GM18519 (cell line): ENCODE measurements at regions not wholly inside any gene's neighbourhood (a gene's known extent, or its start where the extent isn't known, plus 50 kb on each side); places are given as distances from the start of the nearest gene placed in this dataset.
"Not testable (repeated sequence)": the region's sequence is repeated elsewhere in the genome, so short reads cannot be mapped to it uniquely, and the experiment has no call there.

Experiments
- ATAC-seq: cut with Tn5 transposase; IDR thresholded peaks from one replicate; pipeline ENCODE4 v1.9.1; 2021; ENCODE audit warnings: mild to moderate bottlenecking, moderate library complexity; ENCODE audit not compliant: unreplicated experiment, low FRiP score

DNA sequence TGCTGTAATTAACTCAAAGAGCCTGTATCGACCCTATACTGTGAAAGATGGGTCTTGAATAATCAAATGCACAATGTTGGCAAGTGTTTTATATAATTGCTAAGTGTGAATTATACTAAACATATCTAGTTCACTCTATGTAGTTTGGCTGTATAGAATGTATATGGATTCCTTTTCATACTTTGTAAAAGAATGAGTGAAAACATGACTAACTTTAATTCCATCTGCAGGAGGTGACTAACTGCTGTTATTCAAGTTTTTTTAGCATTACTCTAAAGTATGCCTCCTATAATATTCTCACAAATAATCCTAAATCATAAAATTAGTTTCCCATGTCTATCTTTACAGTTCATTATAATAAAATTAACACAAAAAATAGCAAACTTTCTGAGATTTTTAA is 394.0 kb upstream of the MON1B start:
- no peak for ATAC-seq

- no peak for ATAC-seq
Measured at GRCh38 chr16:76797457-76797856, 393.5 kb upstream of the MON1B start.

- no peak for ATAC-seq
Measured at GRCh38 chr16:76800196-76800595, 390.8 kb upstream of the MON1B start.

DNA sequence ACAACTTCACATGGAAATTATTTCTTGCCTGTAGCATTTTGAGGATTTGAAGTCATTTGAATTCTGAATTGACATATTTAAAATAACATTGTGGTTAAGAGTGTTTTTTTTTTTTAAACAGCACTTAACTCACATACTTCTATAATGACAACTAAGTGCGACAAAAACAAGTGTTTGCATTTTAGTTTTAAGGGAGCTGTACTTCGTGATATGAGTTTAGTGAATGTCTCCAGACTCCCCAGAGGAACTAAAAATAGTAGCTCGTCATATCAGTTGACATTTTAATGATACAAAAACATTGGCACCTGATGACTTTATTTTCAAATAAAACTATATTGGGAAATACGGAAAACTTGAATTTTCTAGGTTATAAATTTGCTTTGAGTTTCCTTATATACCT is 389.6 kb upstream of the MON1B start:
- ATAC-seq, result no peak

- ATAC-seq, result no peak
Measured at GRCh38 chr16:76816475-76816874, 374.5 kb upstream of the MON1B start.

- no peak for ATAC-seq
Measured at GRCh38 chr16:76818606-76819181, 372.3 kb upstream of the MON1B start.

DNA sequence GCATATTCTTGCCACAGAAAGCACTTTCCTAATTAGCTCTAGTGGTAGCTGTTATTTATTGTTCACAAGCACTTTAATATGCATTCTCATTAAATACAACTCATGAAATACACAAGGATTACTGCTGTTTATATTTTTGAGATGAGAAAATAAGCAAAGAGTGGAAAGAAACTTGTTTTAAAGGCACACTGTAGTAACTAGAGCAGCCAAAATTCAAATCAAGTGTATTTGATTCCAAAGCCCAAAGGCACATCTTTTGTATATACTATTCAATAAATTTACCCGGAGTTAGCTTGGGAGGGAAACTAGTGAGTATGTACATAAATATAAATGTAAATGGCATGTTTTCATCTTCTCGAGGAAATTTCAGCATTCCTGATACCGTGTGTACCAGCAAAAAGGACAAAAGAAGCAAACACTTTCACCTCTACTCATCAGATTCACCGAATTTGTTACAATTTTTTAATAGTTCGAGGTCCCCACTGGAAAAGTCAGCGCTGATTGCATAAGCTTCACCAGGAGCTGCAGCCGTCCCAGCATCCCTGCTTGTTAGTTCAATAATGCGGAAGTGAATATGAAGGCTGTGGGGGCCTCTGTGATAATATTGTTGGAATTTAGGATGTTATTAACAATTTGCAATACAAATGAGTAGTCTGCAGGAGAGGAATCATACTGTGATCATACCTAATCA is 371.6 kb upstream of the MON1B start:
- ATAC-seq, result no peak

DNA sequence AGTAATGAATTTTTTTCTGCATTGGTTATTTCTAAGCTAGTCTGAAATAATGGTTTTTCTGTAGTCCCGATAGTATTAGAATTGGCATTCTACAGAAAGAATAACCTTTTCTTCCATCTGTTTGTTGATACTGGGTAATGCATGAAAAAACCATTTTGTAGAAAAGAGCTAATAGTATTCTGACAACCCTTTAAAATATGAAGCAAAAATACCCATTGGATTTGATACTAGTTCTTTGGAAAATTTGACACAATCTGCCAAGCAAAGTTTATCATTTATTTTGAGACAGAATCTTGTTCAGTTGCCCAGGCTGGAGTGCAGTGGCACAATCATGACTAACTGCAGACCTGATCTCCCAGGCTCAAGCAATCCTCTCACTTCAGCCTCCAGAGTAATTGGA is 366.8 kb upstream of the MON1B start:
- ATAC-seq, result no peak

GRCh38 chr16:76824791-76825190 is 366.2 kb upstream of the MON1B start:
- no peak for ATAC-seq

GRCh38 chr16:76835339-76835738 is 355.7 kb upstream of the MON1B start:
- ATAC-seq, result no peak

DNA sequence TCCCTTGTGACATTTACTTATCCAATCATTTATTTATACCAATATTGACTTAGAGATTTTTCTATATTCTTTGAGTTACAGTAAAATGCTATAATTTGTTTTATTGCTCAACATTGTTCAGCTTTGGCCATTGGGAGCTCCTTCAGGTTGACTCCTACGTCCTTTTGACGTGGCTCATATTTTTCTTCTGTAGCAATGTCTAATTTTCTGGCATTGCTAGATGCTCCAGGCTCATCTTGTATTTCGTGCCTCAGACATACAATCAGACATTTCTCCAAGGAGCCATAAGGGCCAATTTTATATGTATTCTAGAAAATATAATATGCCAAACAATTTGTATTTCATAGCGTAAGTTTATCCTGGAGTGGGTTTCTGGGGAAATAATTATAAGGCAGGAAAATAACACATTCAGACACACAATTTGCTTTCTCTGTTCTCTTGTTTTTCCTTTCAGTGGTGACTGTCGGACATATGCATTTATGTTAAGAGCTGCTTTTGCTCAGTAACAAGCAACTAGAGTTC is 355.1 kb upstream of the MON1B start:
- no peak for ATAC-seq

GRCh38 chr16:76837872-76838271 is 353.1 kb upstream of the MON1B start:
- no peak for ATAC-seq

DNA sequence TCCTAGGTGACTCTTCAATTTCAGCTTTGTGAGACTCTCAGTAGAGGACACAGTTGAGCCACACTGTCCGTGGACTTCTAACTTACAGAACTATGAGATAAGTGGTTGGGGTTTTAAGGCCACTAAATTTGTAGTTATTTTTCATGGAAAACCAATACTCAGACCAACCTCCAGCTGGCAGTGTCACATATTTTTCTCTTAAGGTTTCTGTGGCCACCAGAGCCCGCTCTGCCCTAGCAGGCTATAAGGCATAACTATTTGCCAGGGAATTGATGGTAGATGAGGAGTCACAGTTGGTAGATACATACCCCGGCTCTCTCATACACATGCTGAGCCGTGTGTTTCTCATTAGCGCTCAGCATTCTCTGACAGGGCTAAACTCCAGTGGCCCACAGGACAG is 336.8 kb upstream of the MON1B start:
- no peak for ATAC-seq

DNA sequence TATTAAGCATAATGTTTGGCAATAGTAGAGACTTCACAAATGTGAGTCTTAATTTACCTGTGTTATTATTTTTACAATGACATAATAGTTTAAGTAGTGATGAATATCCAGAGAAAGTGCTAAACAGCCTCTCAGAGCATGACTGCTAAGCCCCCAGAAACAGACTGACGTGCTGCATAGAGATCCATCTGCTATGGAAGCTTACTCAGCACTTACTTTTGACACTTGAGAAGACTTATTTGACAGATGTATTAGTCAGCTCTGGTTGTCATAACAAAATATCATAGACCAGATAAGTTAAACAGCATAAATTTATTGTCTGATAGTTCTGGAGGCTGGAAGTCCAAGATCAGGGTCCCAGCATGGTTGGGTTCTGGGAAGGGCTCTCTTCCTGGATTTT is 334.9 kb upstream of the MON1B start:
- no peak for ATAC-seq

DNA sequence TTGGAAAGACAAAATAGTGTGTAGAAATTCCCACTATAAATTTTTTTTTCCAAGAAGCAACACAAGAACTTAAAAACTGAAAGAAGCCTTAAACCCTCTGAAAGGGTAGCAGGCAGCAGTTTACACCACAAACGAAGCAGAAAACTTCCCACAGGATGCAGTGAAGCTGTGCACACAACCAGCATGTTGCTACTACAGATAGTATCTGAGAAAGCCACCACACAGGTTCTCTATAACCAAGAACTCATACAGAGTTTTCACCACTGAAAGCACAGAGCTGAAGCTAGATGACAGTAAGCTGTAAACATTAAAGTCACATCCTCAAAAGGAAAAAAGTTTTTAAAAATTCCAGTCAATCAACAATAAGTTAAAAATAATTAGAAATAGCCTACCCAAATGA is 333.6 kb upstream of the MON1B start:
- ATAC-seq, result no peak

GRCh38 chr16:76862901-76863300 is 328.1 kb upstream of the MON1B start:
- ATAC-seq, result no peak

GRCh38 chr16:76866994-76867393 is 324.0 kb upstream of the MON1B start:
- no peak for ATAC-seq

GRCh38 chr16:76875898-76876297 is 315.1 kb upstream of the MON1B start:
- no peak for ATAC-seq

DNA sequence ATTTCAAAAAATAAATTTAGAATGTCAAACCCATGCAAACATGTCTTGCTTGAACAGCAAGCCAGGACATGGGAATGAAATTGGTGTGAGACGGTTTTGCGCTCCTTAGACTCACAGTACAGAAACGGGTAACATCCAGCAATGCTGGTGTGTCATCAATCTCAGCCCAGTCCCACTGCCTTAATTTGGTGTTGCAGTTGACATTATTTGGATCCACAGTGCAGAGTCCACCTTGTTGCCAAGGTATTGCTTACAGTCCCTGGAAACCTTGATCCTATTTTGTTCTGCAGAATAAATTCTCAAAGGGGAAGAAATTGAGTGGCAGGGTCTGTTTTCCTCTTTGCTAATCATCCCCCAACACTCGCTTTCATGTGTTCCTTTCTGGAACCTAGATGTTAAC is 311.6 kb upstream of the MON1B start:
- ATAC-seq, result no peak

GRCh38 chr16:76880523-76880922 is 310.5 kb upstream of the MON1B start:
- not testable (repeated sequence) for ATAC-seq

- no peak for ATAC-seq
Measured at GRCh38 chr16:76882105-76882504, 308.9 kb upstream of the MON1B start.

DNA sequence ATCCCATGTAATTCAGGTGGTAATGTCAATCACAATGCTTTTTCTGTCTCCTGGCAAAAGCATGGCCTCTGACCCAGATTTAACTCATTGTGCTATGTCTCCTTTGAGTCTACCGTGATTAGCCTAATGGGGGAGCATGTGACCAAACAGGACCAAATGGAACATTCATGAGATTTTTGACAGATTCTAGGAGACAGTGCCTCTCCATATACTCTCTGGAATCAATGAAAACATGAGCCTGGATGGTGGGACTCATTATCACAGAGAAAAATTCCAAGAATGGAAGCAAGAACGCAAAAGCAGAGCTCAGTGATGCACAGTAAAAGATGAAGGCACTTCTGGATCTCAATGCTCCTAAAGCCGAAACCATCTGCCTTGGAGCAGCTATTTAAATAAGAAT is 307.9 kb upstream of the MON1B start:
- no peak for ATAC-seq
